Endothelial cell of umbilical vein (primary cell): ENCODE measurements at regions not wholly inside any gene's neighbourhood (a gene's known extent, or its start where the extent isn't known, plus 50 kb on each side); places are given as distances from the start of the nearest gene placed in this dataset.
"Not testable (repeated sequence)": the region's sequence is repeated elsewhere in the genome, so short reads cannot be mapped to it uniquely, and the experiment has no call there.

Experiments used
- CTCF ChIP-seq, 2 donors: IDR thresholded peaks; 1 replicate in 1 of 2; 2 replicates in 1 of 2; pipeline ENCODE4 v1.5.1; 2011; ENCODE audit warnings: low read length in 2 of 2, mild to moderate bottlenecking in 2 of 2, moderate library complexity in 2 of 2, control low read depth in 1 of 2, inconsistent platforms in 1 of 2, low read depth in 1 of 2; ENCODE audit not compliant: insufficient read depth in 1 of 2; ENCODE audit errors: extremely low read depth in 1 of 2
- EZH2 ChIP-seq: IDR thresholded peaks from 2 replicates; pipeline ENCODE4 v1.6.1; 2012; ENCODE audit warnings: borderline replicate concordance, low read depth, mild to moderate bottlenecking, moderate library complexity, low read length, inconsistent platforms; ENCODE audit not compliant: severe bottlenecking
- JUN ChIP-seq: IDR thresholded peaks from 2 replicates; pipeline ENCODE4 v1.6.1; 2011; ENCODE audit warnings: borderline replicate concordance, low read depth; ENCODE audit not compliant: insufficient read length, insufficient read depth

DNA sequence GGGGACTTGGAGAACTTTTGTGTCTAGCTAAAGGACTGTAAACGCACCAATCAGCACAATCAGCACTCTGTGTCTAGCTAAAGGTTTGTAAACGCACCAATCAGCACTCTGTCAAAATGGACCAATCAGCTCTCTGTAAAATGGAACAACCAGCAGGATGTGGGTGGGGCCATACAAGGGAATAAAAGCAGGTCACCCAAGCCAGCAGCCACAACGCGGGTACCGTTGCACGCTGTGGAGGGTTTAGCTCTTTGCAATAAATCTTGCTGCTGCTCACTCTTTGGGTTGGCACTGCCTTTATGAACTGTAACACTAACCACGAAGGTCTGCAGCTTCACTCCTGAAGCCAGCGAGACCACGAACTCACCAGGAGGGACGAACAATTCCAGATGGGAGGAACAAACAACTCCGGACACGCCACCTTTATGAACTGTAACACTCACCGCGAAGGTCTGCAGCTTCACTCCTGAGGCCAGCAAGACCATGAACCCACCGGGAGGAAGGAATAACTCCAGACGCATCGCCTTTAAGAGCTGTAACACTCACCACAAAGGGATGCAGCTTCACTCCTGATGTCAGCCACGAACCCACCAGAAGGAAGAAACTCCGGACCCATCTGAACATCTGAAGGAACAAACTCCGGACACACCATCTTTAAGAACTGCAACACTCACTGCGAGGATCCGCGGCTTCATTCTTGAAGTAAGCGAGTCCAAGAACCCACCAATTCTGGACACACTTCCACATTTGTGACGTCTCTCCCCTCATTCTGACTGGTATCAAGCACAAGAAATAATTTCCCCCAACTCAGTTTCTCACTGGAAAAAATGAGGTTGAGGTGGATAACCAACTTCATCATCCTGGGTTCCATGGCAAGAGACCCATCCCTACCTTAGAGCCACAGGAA lies 227.3 kb upstream of the AMIGO2 start:
- TF ChIP-seq EZH2; CTCF (IDR thresholded peaks at IDR 0.05; ENCODE audit: extremely low read depth in 1 of 2, insufficient read depth in 1 of 2, low read depth in 1 of 2, low read length in 2 of 2); JUN: not testable (repeated sequence)
